ENCODE measurements at regions not wholly inside any gene's neighbourhood (a gene's known extent, or its start where the extent isn't known, plus 50 kb on each side); places are given as distances from the start of the nearest gene placed in this dataset.

- no peak overlapping the region for H2BK120ac ChIP-seq (replicated peaks; ENCODE audit: low read depth, low read length)
- H3K18ac ChIP-seq (ENCODE audit: extremely low read depth, low read length): no peak overlapping the region
- no peak overlapping the region for H3K4me2 ChIP-seq (ENCODE audit: insufficient read depth in 1 of 2, low read depth in 2 of 2, low read length in 2 of 2)
- no peak overlapping the region for H3K9ac ChIP-seq (replicated peaks in 1 of 4; ENCODE audit: extremely low read depth in 1 of 4, low read depth in 3 of 4, low read length in 3 of 4)
- no peak overlapping the region; the same call in 1 of the 2 replicates for H2AFZ ChIP-seq (ENCODE audit: low read length)
- FAIRE-seq (no peak), DNase-seq (ENCODE audit: low read depth in 1 of 2, low spot score in 2 of 2) (no peak)
- H3K79me2 ChIP-seq (ENCODE audit: control insufficient read depth in 1 of 2, insufficient read depth in 2 of 2, low read length in 2 of 2): no peaks in the 10 kb centered on the region
- no peak overlapping the region for H3K14ac ChIP-seq (ENCODE audit: insufficient read length)
- 83% methylated on average over 2 of the region's 2 CpGs; no CpG with 5 or more reads in 1 of the 2 experiments for WGBS, 2 experiments (ENCODE audit: extremely low coverage in 1 of 2, insufficient coverage in 1 of 2, insufficient read length in 1 of 2, insufficient replicate concordance in 2 of 2, low coverage in 1 of 2, low lambda C conversion rate in 2 of 2, missing lambda C conversion rate in 1 of 2)
- no peak overlapping the region for H3K4me3 ChIP-seq (ENCODE audit: extremely low read depth in 1 of 4, insufficient read depth in 2 of 4, low read depth in 3 of 4, low read length in 4 of 4)
- H4K8ac ChIP-seq (ENCODE audit: extremely low read depth, insufficient read depth, low read length): no peak overlapping the region
- POLR2A ChIA-PET (ENCODE audit: partially characterized antibody): no interaction called here
- no peak overlapping the region for H2AK5ac ChIP-seq (ENCODE audit: low read depth, low read length)
- H2BK20ac ChIP-seq (ENCODE audit: low read length): no peak overlapping the region
- H3K79me1 ChIP-seq (ENCODE audit: low read depth, low read length): no peaks in the 10 kb centered on the region
- H3K4ac ChIP-seq (replicated peaks; ENCODE audit: insufficient read length, low read depth, low read length): no peak overlapping the region
- H4K5ac ChIP-seq (ENCODE audit: insufficient read length, low read depth, low read length): no peak overlapping the region
- TF ChIP-seq KDM1A (IDR thresholded peaks at IDR 0.05; ENCODE audit: borderline replicate concordance, low read length): no peak
- no peak for TF ChIP-seq EGR1 (IDR thresholded peaks at IDR 0.05; ENCODE audit: borderline replicate concordance, low read depth, low read length)
- no peak for TF ChIP-seq YY1 (IDR thresholded peaks at IDR 0.05; ENCODE audit: low read depth, low read length)
- no peak for TF ChIP-seq TCF12 (IDR thresholded peaks at IDR 0.05; ENCODE audit: low read depth, low read length)
- no peak for TF ChIP-seq PHF8 (conservative IDR thresholded peaks at IDR 0.05; ENCODE audit: low read depth, low read length)
- TF ChIP-seq, protein P1, sequence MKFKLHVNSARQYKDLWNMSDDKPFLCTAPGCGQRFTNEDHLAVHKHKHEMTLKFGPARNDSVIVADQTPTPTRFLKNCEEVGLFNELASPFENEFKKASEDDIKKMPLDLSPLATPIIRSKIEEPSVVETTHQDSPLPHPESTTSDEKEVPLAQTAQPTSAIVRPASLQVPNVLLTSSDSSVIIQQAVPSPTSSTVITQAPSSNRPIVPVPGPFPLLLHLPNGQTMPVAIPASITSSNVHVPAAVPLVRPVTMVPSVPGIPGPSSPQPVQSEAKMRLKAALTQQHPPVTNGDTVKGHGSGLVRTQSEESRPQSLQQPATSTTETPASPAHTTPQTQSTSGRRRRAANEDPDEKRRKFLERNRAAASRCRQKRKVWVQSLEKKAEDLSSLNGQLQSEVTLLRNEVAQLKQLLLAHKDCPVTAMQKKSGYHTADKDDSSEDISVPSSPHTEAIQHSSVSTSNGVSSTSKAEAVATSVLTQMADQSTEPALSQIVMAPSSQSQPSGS (IDR thresholded peaks at IDR 0.05; ENCODE audit: low read length): no peak
- TF ChIP-seq HDAC2 (IDR thresholded peaks at IDR 0.05; ENCODE audit: borderline replicate concordance in 1 of 2, low read depth in 2 of 2, low read length in 2 of 2): no peak
- TF ChIP-seq, protein P2, sequence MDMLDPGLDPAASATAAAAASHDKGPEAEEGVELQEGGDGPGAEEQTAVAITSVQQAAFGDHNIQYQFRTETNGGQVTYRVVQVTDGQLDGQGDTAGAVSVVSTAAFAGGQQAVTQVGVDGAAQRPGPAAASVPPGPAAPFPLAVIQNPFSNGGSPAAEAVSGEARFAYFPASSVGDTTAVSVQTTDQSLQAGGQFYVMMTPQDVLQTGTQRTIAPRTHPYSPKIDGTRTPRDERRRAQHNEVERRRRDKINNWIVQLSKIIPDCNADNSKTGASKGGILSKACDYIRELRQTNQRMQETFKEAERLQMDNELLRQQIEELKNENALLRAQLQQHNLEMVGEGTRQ (IDR thresholded peaks at IDR 0.05; ENCODE audit: low read length): no peak
- TF ChIP-seq SP4 (IDR thresholded peaks at IDR 0.05; ENCODE audit: low read length): no peak
- TF ChIP-seq CTBP2 (IDR thresholded peaks at IDR 0.05; ENCODE audit: borderline replicate concordance, insufficient read depth, insufficient read length, low read length): no peak
- CTCF ChIA-PET (ENCODE audit: partially characterized antibody): no interaction called here
- no peaks in the 10 kb centered on the region for H3K36me3 ChIP-seq (ENCODE audit: control insufficient read depth in 2 of 4, insufficient read depth in 4 of 4, low read length in 3 of 4)
- no peak overlapping the region for H3K27ac ChIP-seq (ENCODE audit: low read depth, low read length)
- H3K9me3 ChIP-seq (ENCODE audit: insufficient read depth in 2 of 2, low read depth in 1 of 2, low read length in 1 of 2): no peaks in the 10 kb centered on the region
- no peak overlapping the region for H2BK5ac ChIP-seq (ENCODE audit: low read depth, low read length)
- H3K56ac ChIP-seq (replicated peaks; ENCODE audit: insufficient read length, low read depth, low read length): no peak overlapping the region
- H3K4me1 ChIP-seq (replicated peaks in 1 of 4; ENCODE audit: control insufficient read depth in 3 of 4, insufficient read depth in 4 of 4, low read length in 3 of 4): no peaks in the 10 kb centered on the region
- H2BK12ac ChIP-seq (ENCODE audit: low read depth, low read length): no peak overlapping the region
- no peak overlapping the region for H2BK15ac ChIP-seq (ENCODE audit: low read length)
- no peak overlapping the region for H4K91ac ChIP-seq (replicated peaks; ENCODE audit: insufficient read length, low read length)
- H3K27me3 ChIP-seq (replicated peaks in 1 of 4; ENCODE audit: control insufficient read depth in 3 of 4, extremely low read depth in 1 of 4, insufficient read depth in 3 of 4, low read length in 3 of 4): no peaks in the 10 kb centered on the region
- no peaks in the 10 kb centered on the region for H4K20me1 ChIP-seq (replicated peaks in 1 of 2; ENCODE audit: control insufficient read depth in 1 of 2, insufficient read depth in 2 of 2, low read length in 2 of 2)
- H3K23me2 ChIP-seq (ENCODE audit: low read depth, low read length): no peaks in the 10 kb centered on the region
- H3K23ac ChIP-seq (ENCODE audit: insufficient read length): no peak overlapping the region
Observed at GRCh38 chr5:8633696-8634095, 764.7 kb downstream of the MTRR start.

All from H1 (cell line).